GM23338 (cell line): ENCODE measurements at regions not wholly inside any gene's neighbourhood (a gene's known extent, or its start where the extent isn't known, plus 50 kb on each side); places are given as distances from the start of the nearest gene placed in this dataset.

Experiments
- CREB1 ChIP-seq: fragments of 250-450 bp; sonication (Bioruptor Pico); IDR thresholded peaks from 2 replicates; pipeline ENCODE4 v1.5.0; 2020; ENCODE audit warnings: low read depth, mild to moderate bottlenecking, moderate library complexity
- CTCF ChIP-seq, 2 experiments: fragments of 200-600 bp in 1 of 2; sonication (generic) in 1 of 2; conservative IDR thresholded peaks; 2 replicates each; pipeline versions ENCODE4 v1.5.1 to v1.6.1; 2016 to 2017; ENCODE audit warnings: antibody characterized with exemption in 2 of 2, low read depth in 2 of 2, mild to moderate bottlenecking in 2 of 2, moderate library complexity in 1 of 2
- EZH2 ChIP-seq: fragments of 200-600 bp; sonication (generic); IDR thresholded peaks from one replicate; pipeline ENCODE4 v1.8.0; 2017; ENCODE audit warnings: antibody characterized with exemption, mild to moderate bottlenecking, low read depth; ENCODE audit not compliant: unreplicated experiment
- EZH2phosphoT487 ChIP-seq: fragments of 200-600 bp; sonication (generic); IDR thresholded peaks from one replicate; pipeline ENCODE4 v1.8.1; 2018; ENCODE audit warnings: antibody characterized with exemption; ENCODE audit not compliant: unreplicated experiment
- JUNB ChIP-seq: IDR thresholded peaks from one replicate; pipeline ENCODE4 v1.6.1; 2016; ENCODE audit warnings: antibody characterized with exemption; ENCODE audit not compliant: unreplicated experiment
- POLR2AphosphoS5 ChIP-seq: IDR thresholded peaks from 2 replicates; pipeline ENCODE4 v1.6.1; 2016; ENCODE audit warnings: antibody characterized with exemption, low read depth
- REST ChIP-seq: IDR thresholded peaks from one replicate; pipeline ENCODE4 v1.6.1; 2018; ENCODE audit warnings: antibody characterized with exemption; ENCODE audit not compliant: unreplicated experiment
- ZNF331 ChIP-seq: fragments of 250-450 bp; sonication (Bioruptor Pico); IDR thresholded peaks from 2 replicates; pipeline ENCODE4 v1.5.0; 2020; ENCODE audit warnings: low read depth, mild to moderate bottlenecking, moderate library complexity

DNA sequence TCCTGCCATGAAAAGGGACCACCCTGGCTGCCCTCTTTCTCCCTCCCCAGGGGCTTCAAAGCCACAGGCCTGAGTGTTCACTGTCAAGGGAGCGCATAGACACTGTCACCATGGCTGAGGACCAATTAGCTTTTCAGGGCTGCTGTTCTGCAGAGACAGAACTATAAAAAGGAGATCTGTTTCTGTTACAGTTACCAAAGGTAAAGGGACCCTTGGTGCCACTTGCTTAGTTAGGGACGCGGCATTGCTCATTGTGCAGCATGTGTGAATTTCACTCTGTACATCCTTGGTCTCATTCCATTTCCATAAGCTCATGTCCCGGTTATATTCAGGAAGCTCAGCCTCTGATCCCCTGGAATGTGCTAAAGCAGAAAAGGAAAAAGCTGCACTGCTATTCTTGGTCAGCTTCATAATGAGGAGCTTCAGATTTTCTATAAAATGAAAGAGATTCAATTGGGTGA is 55.5 kb upstream of the RNF152 start:
- TF ChIP-seq CTCF (conservative IDR thresholded peaks at IDR 0.05; ENCODE audit: low read depth in 2 of 2) (no peak), JUNB (no peak), POLR2AphosphoS5 (no peak), REST (no peak), EZH2phosphoT487 (no peak), EZH2 (no peak), CREB1 (CRISPR knock-in tag) (no peak), ZNF331 (no peak)
